Astrocyte (in vitro differentiated cells and primary cell): ENCODE measurements at regions not wholly inside any gene's neighbourhood (a gene's known extent, or its start where the extent isn't known, plus 50 kb on each side); places are given as distances from the start of the nearest gene placed in this dataset.

Experiments used
- CTCF ChIP-seq: IDR thresholded peaks from 2 replicates; pipeline ENCODE4 v1.5.1; 2011; ENCODE audit warnings: low read depth, mild to moderate bottlenecking, inconsistent platforms, low read length, moderate library complexity; ENCODE audit not compliant: insufficient read depth
- EZH2 ChIP-seq: IDR thresholded peaks from 2 replicates; pipeline ENCODE4 v1.6.1; 2012; ENCODE audit warnings: mild to moderate bottlenecking, low read length, inconsistent platforms; ENCODE audit not compliant: insufficient read depth

- TF ChIP-seq CTCF = no peak
- TF ChIP-seq EZH2 = no peak
Measured at GRCh38 chr13:109883181-109884180, 97.1 kb upstream of the IRS2 start.
